ENCODE measurements at regions not wholly inside any gene's neighbourhood (a gene's known extent, or its start where the extent isn't known, plus 50 kb on each side); places are given as distances from the start of the nearest gene placed in this dataset.

DNA sequence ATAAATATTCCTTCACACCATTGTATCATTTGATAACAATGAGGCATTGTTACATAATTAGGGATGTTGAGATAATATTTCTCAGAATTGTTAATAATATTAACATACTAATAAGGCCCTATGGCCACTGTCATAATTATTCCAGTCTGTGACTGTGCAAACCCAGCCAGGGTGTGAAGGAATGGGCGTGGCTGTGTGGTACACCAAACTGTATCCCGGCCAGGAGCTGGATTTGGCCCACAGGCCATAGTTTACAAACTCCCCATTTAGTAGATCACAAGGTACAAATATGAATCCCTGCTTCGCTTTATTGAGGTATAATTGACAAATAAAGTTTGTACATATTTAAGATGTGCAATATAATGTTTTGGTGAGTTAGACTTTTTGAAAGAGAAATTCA, 894.7 kb downstream of the C6orf118 start:
- no peak for DNase-seq (ENCODE audit: extremely low spot score)
- POLR2A ChIA-PET = no interaction called here
- no peak for TF ChIP-seq LEF1 (IDR thresholded peaks at IDR 0.05; ENCODE audit: borderline replicate concordance)
- TF ChIP-seq HDGF (IDR thresholded peaks at IDR 0.05; ENCODE audit: borderline replicate concordance) = no peak
- TF ChIP-seq SP1 (IDR thresholded peaks at IDR 0.05) = no peak
- TF ChIP-seq FOXM1 (IDR thresholded peaks at IDR 0.05; ENCODE audit: borderline replicate concordance) = no peak
- TF ChIP-seq BHLHE40 (IDR thresholded peaks at IDR 0.05; ENCODE audit: borderline replicate concordance) = no peak
- TF ChIP-seq CTBP1 (IDR thresholded peaks at IDR 0.05; ENCODE audit: borderline replicate concordance) = no peak
- TF ChIP-seq NFRKB (IDR thresholded peaks at IDR 0.05) = no peak
- no peak for TF ChIP-seq L3MBTL2 (conservative IDR thresholded peaks at IDR 0.05)
- no peak for TF ChIP-seq SUZ12 (IDR thresholded peaks at IDR 0.05)
- CTCF ChIA-PET = no interaction called here

DNA sequence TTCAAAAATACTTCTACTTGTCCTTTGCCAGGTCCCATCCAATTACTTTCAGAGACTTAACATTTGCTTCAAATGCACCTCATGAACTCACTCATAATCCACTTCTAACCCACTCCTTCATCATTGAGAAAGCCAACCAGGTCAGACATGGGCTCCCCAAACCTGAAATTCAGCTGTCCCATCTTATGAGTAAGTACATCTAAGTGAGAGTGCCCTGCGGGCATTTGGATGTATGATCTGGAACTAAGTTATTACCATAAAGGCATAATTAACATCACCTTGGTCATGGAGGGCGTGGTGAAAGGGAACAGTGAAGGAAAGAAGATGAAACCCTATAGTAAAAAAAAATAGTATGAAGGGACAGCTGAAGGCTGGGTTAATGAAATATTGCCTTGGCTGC, 896.8 kb downstream of the C6orf118 start:
- POLR2A ChIA-PET = no interaction called here

DNA sequence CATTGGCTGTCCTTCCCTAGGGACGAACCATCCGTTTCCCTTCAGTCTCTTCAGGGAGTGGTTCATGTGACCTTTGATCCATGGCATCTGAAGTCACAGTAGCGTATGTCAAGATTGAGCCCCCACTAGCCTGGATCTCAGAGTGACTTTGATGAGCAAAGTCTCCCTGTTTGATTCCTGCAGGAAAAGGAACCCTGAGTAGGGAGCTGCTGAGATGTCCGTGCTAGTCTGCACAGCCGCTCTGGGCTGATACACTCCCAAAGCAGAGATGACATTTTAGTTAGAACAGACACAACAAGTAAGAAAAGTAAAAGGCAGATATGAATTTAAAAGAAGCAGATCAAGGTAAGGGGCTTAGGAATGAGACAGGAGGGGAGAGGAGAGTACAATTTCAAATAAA, 899.4 kb downstream of the C6orf118 start:
- TF ChIP-seq SP1 (IDR thresholded peaks at IDR 0.05) (no peak), L3MBTL2 (conservative IDR thresholded peaks at IDR 0.05) (no peak), ARNT (IDR thresholded peaks at IDR 0.05) (no peak), ELF4 (IDR thresholded peaks at IDR 0.05) (no peak), FOXM1 (IDR thresholded peaks at IDR 0.05; ENCODE audit: borderline replicate concordance) (no peak), NFRKB (IDR thresholded peaks at IDR 0.05) (no peak), TARDBP (IDR thresholded peaks at IDR 0.05) (no peak), BHLHE40 (IDR thresholded peaks at IDR 0.05; ENCODE audit: borderline replicate concordance) (no peak), SUZ12 (IDR thresholded peaks at IDR 0.05) (no peak), LEF1 (IDR thresholded peaks at IDR 0.05; ENCODE audit: borderline replicate concordance) (no peak), CTBP1 (IDR thresholded peaks at IDR 0.05; ENCODE audit: borderline replicate concordance) (no peak), FOXA1 (IDR thresholded peaks at IDR 0.05) (no peak), ZNF384 (IDR thresholded peaks at IDR 0.05) (no peak), FOXK2 (IDR thresholded peaks at IDR 0.05) (no peak), HDGF (IDR thresholded peaks at IDR 0.05; ENCODE audit: borderline replicate concordance) (no peak)
- TF ChIP-seq, protein P1, sequence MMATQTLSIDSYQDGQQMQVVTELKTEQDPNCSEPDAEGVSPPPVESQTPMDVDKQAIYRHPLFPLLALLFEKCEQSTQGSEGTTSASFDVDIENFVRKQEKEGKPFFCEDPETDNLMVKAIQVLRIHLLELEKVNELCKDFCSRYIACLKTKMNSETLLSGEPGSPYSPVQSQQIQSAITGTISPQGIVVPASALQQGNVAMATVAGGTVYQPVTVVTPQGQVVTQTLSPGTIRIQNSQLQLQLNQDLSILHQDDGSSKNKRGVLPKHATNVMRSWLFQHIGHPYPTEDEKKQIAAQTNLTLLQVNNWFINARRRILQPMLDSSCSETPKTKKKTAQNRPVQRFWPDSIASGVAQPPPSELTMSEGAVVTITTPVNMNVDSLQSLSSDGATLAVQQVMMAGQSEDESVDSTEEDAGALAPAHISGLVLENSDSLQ (IDR thresholded peaks at IDR 0.05) = no peak
- ChIA-PET POLR2A (no interaction called here), CTCF (no interaction called here)
- DNase-seq (ENCODE audit: extremely low spot score) = no peak

More for the DNA sequence above, 896.8 kb downstream of the C6orf118 start:
- DNase-seq (ENCODE audit: extremely low spot score) = no peak
- CTCF ChIA-PET = no interaction called here
- TF ChIP-seq SUZ12 (IDR thresholded peaks at IDR 0.05) = no peak

GRCh38 chr6:164409309-164410009, 899.9 kb downstream of the C6orf118 start:
- ChIA-PET CTCF (no interaction called here), POLR2A (no interaction called here)
- DNase-seq (ENCODE audit: extremely low spot score) = no peak
- TF ChIP-seq BHLHE40 (IDR thresholded peaks at IDR 0.05; ENCODE audit: borderline replicate concordance) (no peak), LEF1 (IDR thresholded peaks at IDR 0.05; ENCODE audit: borderline replicate concordance) (no peak), SUZ12 (IDR thresholded peaks at IDR 0.05) (no peak), NFRKB (IDR thresholded peaks at IDR 0.05) (no peak), ELF4 (IDR thresholded peaks at IDR 0.05) (no peak), L3MBTL2 (conservative IDR thresholded peaks at IDR 0.05) (no peak), SP1 (IDR thresholded peaks at IDR 0.05) (no peak), FOXM1 (IDR thresholded peaks at IDR 0.05; ENCODE audit: borderline replicate concordance) (no peak), CTBP1 (IDR thresholded peaks at IDR 0.05; ENCODE audit: borderline replicate concordance) (no peak), ZNF384 (IDR thresholded peaks at IDR 0.05) (no peak), FOXA1 (IDR thresholded peaks at IDR 0.05) (no peak)

DNA sequence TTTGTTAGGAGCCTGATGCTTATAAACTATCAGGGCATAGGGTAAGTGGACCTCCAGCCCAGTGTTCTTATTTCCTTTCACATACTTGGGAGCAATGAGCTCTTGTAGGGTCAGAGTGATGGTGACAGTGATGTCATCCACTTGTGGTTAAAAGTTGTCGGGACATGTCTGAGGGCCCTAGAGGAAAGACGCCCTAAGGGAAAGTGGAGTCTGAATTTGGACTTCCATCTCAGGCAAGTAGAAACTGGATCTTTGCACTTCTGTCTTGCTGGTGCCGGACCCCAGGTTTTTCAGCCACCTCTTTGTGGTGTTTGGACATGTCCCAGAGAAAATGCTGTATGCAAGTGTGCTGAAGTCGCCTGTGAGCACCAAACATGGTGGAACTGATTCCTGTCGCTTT, 900.5 kb downstream of the C6orf118 start:
- ChIA-PET POLR2A (no interaction called here), CTCF (no interaction called here)
- DNase-seq (ENCODE audit: extremely low spot score) = no peak
- TF ChIP-seq CTBP1 (IDR thresholded peaks at IDR 0.05; ENCODE audit: borderline replicate concordance) (no peak), LEF1 (IDR thresholded peaks at IDR 0.05; ENCODE audit: borderline replicate concordance) (no peak), ELF4 (IDR thresholded peaks at IDR 0.05) (no peak), ZNF384 (IDR thresholded peaks at IDR 0.05) (no peak), SUZ12 (IDR thresholded peaks at IDR 0.05) (no peak), ARNT (IDR thresholded peaks at IDR 0.05) (no peak), NFRKB (IDR thresholded peaks at IDR 0.05) (no peak), FOXK2 (IDR thresholded peaks at IDR 0.05) (no peak), BHLHE40 (IDR thresholded peaks at IDR 0.05; ENCODE audit: borderline replicate concordance) (no peak), SP1 (IDR thresholded peaks at IDR 0.05) (no peak), L3MBTL2 (conservative IDR thresholded peaks at IDR 0.05) (no peak), HDGF (IDR thresholded peaks at IDR 0.05; ENCODE audit: borderline replicate concordance) (no peak), FOXA1 (IDR thresholded peaks at IDR 0.05) (no peak), TARDBP (IDR thresholded peaks at IDR 0.05) (no peak)
- TF ChIP-seq, protein P1 (IDR thresholded peaks at IDR 0.05) = no peak

DNA sequence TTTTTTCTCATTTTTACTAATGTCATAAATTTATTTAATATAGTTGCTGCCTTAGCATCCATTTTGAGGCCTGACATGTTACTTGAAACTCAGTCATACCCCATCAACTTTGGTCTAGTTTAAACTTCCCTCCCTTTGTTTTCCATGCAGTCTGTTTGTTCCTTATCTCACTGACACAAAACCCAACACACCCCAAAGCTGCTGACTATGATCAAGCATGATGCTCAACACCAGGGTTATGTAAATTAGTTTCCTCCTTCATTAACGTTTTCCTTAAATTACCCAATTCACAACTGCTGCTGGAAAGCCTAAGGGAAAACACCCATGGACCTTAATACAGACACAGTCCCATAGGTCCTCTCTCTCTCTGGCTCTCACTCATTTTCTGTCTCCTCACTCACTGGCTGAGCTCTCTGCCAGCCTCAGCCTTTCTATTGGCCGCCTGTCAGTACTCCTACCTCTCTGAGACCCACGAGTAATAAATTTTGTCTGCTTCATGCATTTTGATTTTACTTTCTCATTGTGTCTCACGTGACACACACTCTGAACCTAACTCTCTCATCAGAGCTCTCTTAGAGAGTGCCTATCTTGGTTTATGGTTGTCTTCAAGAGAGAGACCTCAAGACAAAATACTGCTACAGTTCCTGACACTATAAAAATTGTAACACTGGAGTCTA, 904.5 kb downstream of the C6orf118 start:
- DNase-seq (ENCODE audit: extremely low spot score) = no peak
- POLR2A ChIA-PET = no interaction called here
- CTCF ChIA-PET = no interaction called here
- TF ChIP-seq L3MBTL2 (conservative IDR thresholded peaks at IDR 0.05) = no peak
- no peak for TF ChIP-seq FOXK2 (IDR thresholded peaks at IDR 0.05)
- TF ChIP-seq ARNT (IDR thresholded peaks at IDR 0.05) = no peak
- TF ChIP-seq ELF4 (IDR thresholded peaks at IDR 0.05) = no peak
- TF ChIP-seq HDGF (IDR thresholded peaks at IDR 0.05; ENCODE audit: borderline replicate concordance) = no peak

GRCh38 chr6:164401871-164402270, 907.5 kb downstream of the C6orf118 start:
- TF ChIP-seq L3MBTL2 (conservative IDR thresholded peaks at IDR 0.05) (no peak), SP1 (IDR thresholded peaks at IDR 0.05) (no peak), FOXA1 (IDR thresholded peaks at IDR 0.05) (no peak), LEF1 (IDR thresholded peaks at IDR 0.05; ENCODE audit: borderline replicate concordance) (no peak), TARDBP (IDR thresholded peaks at IDR 0.05) (no peak), ELF4 (IDR thresholded peaks at IDR 0.05) (no peak), FOXM1 (IDR thresholded peaks at IDR 0.05; ENCODE audit: borderline replicate concordance) (no peak), ZNF384 (IDR thresholded peaks at IDR 0.05) (no peak), NFRKB (IDR thresholded peaks at IDR 0.05) (no peak), ARNT (IDR thresholded peaks at IDR 0.05) (no peak), FOXK2 (IDR thresholded peaks at IDR 0.05) (no peak), BHLHE40 (IDR thresholded peaks at IDR 0.05; ENCODE audit: borderline replicate concordance) (no peak), HDGF (IDR thresholded peaks at IDR 0.05; ENCODE audit: borderline replicate concordance) (no peak), CTBP1 (IDR thresholded peaks at IDR 0.05; ENCODE audit: borderline replicate concordance) (no peak), SUZ12 (IDR thresholded peaks at IDR 0.05) (no peak)
- TF ChIP-seq, protein P1 (IDR thresholded peaks at IDR 0.05) = no peak
- CTCF ChIA-PET = no interaction called here
- DNase-seq (ENCODE audit: extremely low spot score) = no peak
- POLR2A ChIA-PET = no interaction called here

All from HEK293T (cell line).